GM19372 (cell line): ENCODE measurements at regions not wholly inside any gene's neighbourhood (a gene's known extent, or its start where the extent isn't known, plus 50 kb on each side); places are given as distances from the start of the nearest gene placed in this dataset.
"Not testable (repeated sequence)": the region's sequence is repeated elsewhere in the genome, so short reads cannot be mapped to it uniquely, and the experiment has no call there.

Source experiments
- ATAC-seq: cut with Tn5 transposase; IDR thresholded peaks from one replicate; pipeline ENCODE4 v1.9.1; 2021; ENCODE audit warnings: mild to moderate bottlenecking, low read depth, moderate library complexity; ENCODE audit not compliant: unreplicated experiment

GRCh38 chr17:70956726-70957125, 787.4 kb downstream of the KCNJ2 start:
- ATAC-seq, result no peak

- no peak for ATAC-seq
Observed at GRCh38 chr17:70961341-70961740, 792.0 kb downstream of the KCNJ2 start.

GRCh38 chr17:70968302-70968701, 799.0 kb downstream of the KCNJ2 start:
- ATAC-seq, result no peak

DNA sequence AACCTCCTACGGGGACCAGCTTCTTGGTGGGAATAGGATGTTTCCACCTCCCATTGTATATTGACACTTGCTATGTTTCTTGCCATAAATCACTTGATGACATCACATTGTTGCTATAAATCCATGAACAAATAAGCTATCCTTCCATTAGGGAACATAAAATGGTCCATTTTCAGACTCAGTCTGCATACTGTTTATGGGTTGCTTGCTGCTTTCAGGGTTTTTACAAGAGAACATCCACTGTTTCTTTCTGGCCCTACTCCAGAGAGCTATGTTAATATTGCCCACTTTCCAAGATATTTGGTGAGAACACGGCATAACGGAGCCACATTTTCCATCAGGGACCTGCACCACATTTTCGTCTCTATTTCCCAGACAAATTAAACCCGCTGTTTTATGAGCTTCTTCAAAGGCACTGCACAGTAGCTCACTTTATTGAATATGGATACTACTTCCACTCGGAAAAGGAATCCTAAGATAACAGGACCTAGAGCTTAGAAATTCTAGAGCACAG, 800.2 kb downstream of the KCNJ2 start:
- no peak for ATAC-seq

- no peak for ATAC-seq
Observed at GRCh38 chr17:70976447-70976846, 807.1 kb downstream of the KCNJ2 start.

- no peak for ATAC-seq
Observed at GRCh38 chr17:70984873-70985272, 815.5 kb downstream of the KCNJ2 start.

GRCh38 chr17:70987867-70988340, 818.6 kb downstream of the KCNJ2 start:
- peak; percentile 68 for ATAC-seq

GRCh38 chr17:70988622-70989021, 819.3 kb downstream of the KCNJ2 start:
- no peak for ATAC-seq

- ATAC-seq, result no peak
Observed at GRCh38 chr17:70989280-70989679, 819.9 kb downstream of the KCNJ2 start.

- no peak for ATAC-seq
Observed at GRCh38 chr17:70994194-70994593, 824.9 kb downstream of the KCNJ2 start.

DNA sequence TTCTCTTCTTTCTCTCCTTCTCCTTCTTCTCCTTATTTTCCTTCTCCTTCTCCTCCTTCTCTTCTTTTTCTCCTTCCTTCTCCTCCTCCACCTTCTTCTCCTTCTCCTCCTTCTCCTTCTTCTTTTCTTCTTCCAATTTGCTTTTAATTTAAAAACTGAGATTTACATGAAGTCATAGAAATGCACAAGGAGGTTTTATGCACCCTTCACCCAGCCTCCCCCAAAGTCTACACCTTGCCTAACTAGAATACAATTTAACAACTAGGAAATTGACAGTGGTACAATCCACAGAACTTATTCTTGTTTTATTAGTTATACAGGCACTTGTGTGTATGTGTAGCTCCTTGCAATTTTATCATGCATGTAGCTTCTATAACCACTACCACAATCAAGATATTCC, 826.7 kb downstream of the KCNJ2 start:
- ATAC-seq, result no peak

DNA sequence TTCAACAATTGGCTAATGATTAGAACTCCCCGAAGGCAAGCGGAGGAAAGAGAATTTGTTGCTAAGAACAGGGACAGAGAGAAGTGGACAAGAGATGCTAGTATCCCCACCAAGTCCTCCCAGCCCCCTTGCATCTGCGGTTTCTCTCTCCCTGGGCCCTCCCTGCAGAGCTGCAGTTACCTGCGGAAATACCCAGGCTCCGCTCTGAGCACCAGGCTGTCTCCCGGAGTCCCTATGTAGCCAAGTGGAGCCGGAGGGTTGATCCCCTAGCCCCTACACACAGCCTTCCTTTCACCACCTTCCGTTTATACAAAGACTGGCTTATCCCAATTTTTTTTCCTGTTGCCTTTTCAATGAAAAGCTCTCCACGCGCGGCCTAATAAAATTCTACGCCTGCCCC, 834.4 kb downstream of the KCNJ2 start:
- ATAC-seq, result no peak

- no peak for ATAC-seq
Observed at GRCh38 chr17:71004413-71004812, 835.1 kb downstream of the KCNJ2 start.

- no peak for ATAC-seq
Observed at GRCh38 chr17:71011391-71011790, 842.1 kb downstream of the KCNJ2 start.

GRCh38 chr17:71019699-71020098, 850.4 kb downstream of the KCNJ2 start:
- no peak for ATAC-seq

DNA sequence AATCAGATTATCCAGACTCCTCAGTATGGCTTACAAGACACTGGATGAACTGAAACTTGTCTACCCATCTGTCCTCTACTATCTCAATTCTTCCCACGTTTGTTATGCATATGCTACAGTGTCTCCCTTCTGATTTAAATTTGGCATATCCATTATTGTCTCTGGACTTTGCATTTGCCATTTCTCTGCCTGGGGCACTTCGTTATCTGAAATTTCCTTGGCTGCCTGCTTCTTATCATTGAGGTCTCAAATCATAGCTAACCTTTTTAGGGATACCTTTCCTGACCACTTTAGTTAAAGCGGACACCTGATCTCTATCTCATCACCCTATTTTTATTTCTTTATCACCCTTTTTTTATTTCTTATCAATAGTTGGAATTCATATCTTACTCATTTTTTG, 853.4 kb downstream of the KCNJ2 start:
- no peak for ATAC-seq

GRCh38 chr17:71023249-71024030, 854.1 kb downstream of the KCNJ2 start:
- no peak for ATAC-seq

DNA sequence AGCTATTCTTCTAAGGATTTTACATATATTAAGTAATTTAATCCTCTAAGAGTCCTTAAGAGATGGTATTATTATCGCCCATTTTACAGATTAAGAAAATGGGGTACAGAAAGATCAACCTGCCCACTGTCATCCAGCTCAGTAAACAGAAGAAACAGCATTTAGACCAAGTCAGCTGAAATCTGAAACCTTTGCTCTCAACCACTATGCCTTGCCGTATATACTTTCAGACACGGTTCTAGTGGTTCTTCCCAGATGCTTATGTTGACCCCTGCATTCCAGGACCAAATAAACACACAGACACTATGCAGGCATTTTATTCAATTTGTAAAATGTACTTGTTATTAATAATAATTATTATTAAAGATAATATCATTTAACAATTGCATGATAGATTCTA, 854.8 kb downstream of the KCNJ2 start:
- no peak for ATAC-seq

DNA sequence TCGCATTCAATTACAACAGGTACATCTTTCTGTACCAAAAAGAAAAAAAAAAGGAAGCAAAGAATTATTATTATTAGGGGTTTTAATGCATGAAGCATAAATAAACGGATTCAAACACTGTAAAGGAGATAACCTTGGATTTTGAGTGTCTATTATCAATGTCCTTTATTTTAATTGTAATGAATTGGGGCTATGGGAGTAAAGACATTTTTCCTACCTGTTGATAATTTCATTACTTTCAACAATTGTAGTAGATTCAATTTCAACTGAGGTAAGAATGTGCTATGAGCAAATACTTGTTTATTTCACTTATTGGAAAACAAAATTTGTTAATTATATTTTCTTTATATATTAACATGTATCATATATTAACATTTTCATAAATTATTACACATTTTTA, 855.6 kb downstream of the KCNJ2 start:
- no peak for ATAC-seq

- ATAC-seq, result no peak
Observed at GRCh38 chr17:71029246-71029645, 859.9 kb downstream of the KCNJ2 start.

- not testable (repeated sequence) for ATAC-seq
Observed at GRCh38 chr17:71031286-71031685, 862.0 kb downstream of the KCNJ2 start.

- ATAC-seq, result no peak
Observed at GRCh38 chr17:71032746-71033273, 863.5 kb downstream of the KCNJ2 start.
